Mucosa of descending colon (tissue), 3 donors: ENCODE measurements at regions not wholly inside any gene's neighbourhood (a gene's known extent, or its start where the extent isn't known, plus 50 kb on each side); places are given as distances from the start of the nearest gene placed in this dataset.

ENCODE experiments used
- ATAC-seq: fragments of 200-7000 bp; cut with Tn5 transposase; one replicate; pipeline ENCODE4 v1.9.1; 2020; ENCODE audit warnings: mild to moderate bottlenecking, moderate library complexity
- DNase-seq, 3 donors: peaks; one replicate each; pipeline ENCODE4 v3.0.0-alpha.2; 2020
- H3K36me3 ChIP-seq: fragments of 200-600 bp; one replicate; pipeline ENCODE4 v1.8.0; 2021; ENCODE audit warnings: low read depth, mild to moderate bottlenecking
- H3K4me1 ChIP-seq: fragments of 200-600 bp; one replicate; pipeline ENCODE4 v1.8.0; 2021; ENCODE audit warnings: low read depth, mild to moderate bottlenecking
- H3K4me3 ChIP-seq: fragments of 200-600 bp; one replicate; pipeline ENCODE4 v1.8.0; 2021; ENCODE audit warnings: mild to moderate bottlenecking
- H3K9me3 ChIP-seq: fragments of 200-600 bp; one replicate; pipeline ENCODE4 v1.8.0; 2021; ENCODE audit warnings: mild to moderate bottlenecking
- CTCF ChIP-seq: fragments of 200-600 bp; IDR thresholded peaks from one replicate; pipeline ENCODE4 v1.8.0; 2022; ENCODE audit warnings: antibody characterized with exemption, mild to moderate bottlenecking
- intact Hi-C, 2 donors: fragments of 100-400 bp; cut with DNase I in 1 of 2; cut with micrococcal nuclease in 1 of 2; formaldehyde crosslinking; loops; one replicate each; pipeline versions ENCODE4 v1.11.0 to v1.11.1; 2022; cut with DNase I, micrococcal nuclease
- donor health status: DM: no; HTN: no; CAD: no; lungs with moderate emphysema.
- donor health status: DM: no; HTN: no; CAD: no.
- donor health status: DM: no; HTN: yes; CAD: no.

GRCh38 chr7:118870187-118870586 is 645.7 kb downstream of the ANKRD7 start:
- intact Hi-C loops, result no loop called here
- DNase-seq (no peak), ATAC-seq (no peak)
- Histone ChIP-seq H3K4me3 (no peak overlapping the region), H3K36me3 (no peaks in the 10 kb centered on the region), H3K4me1 (no peaks in the 10 kb centered on the region), H3K9me3 (no peaks in the 10 kb centered on the region)
- no peak for TF ChIP-seq CTCF

GRCh38 chr7:118872568-118872967 is 648.1 kb downstream of the ANKRD7 start:
- TF ChIP-seq CTCF, result no peak
- no peak overlapping the region for H3K4me3 ChIP-seq
- no peaks in the 10 kb centered on the region for H3K4me1 ChIP-seq
- H3K36me3 ChIP-seq, result no peaks in the 10 kb centered on the region
- no peaks in the 10 kb centered on the region for H3K9me3 ChIP-seq
- ATAC-seq (no peak), DNase-seq (no peak)
- intact Hi-C loops, result no loop called here

GRCh38 chr7:118877187-118877586 is 652.7 kb downstream of the ANKRD7 start:
- no peak for TF ChIP-seq CTCF
- no peak for ATAC-seq
- no peak for DNase-seq
- Histone ChIP-seq H3K4me3 (no peak overlapping the region), H3K9me3 (no peaks in the 10 kb centered on the region), H3K36me3 (no peaks in the 10 kb centered on the region), H3K4me1 (no peaks in the 10 kb centered on the region)
- intact Hi-C loops, result no loop called here

GRCh38 chr7:118878336-118878735 is 653.8 kb downstream of the ANKRD7 start:
- TF ChIP-seq CTCF, result no peak
- DNase-seq, result no peak
- Histone ChIP-seq H3K4me1 (no peaks in the 10 kb centered on the region), H3K9me3 (no peaks in the 10 kb centered on the region), H3K36me3 (no peaks in the 10 kb centered on the region), H3K4me3 (no peak overlapping the region)
- intact Hi-C loops, result no loop called here
- ATAC-seq, result no peak

- TF ChIP-seq CTCF, result no peak
- DNase-seq (no peak), ATAC-seq (no peak)
- Histone ChIP-seq H3K4me3 (no peak overlapping the region), H3K9me3 (no peaks in the 10 kb centered on the region), H3K4me1 (no peaks in the 10 kb centered on the region), H3K36me3 (no peaks in the 10 kb centered on the region)
- intact Hi-C loops, result no loop called here
Measured at GRCh38 chr7:118898284-118898683, 673.8 kb downstream of the ANKRD7 start.

GRCh38 chr7:118902600-118902999 is 678.1 kb downstream of the ANKRD7 start:
- no peak for ATAC-seq
- no peak for DNase-seq
- H3K4me3 ChIP-seq, result no peak overlapping the region
- no peaks in the 10 kb centered on the region for H3K4me1 ChIP-seq
- no peaks in the 10 kb centered on the region for H3K9me3 ChIP-seq
- intact Hi-C loops, result no loop called here
- no peak for TF ChIP-seq CTCF
- no peaks in the 10 kb centered on the region for H3K36me3 ChIP-seq
